Activated naive CD8-positive, alpha-beta T cell treated with anti-CD3 and anti-CD28 coated beads, Interleukin-2, amount 50 U/mL, for 24 hours (primary cell): ENCODE measurements at regions not wholly inside any gene's neighbourhood (a gene's known extent, or its start where the extent isn't known, plus 50 kb on each side); places are given as distances from the start of the nearest gene placed in this dataset.
"Not testable (repeated sequence)": the region's sequence is repeated elsewhere in the genome, so short reads cannot be mapped to it uniquely, and the experiment has no call there.

Experiments used
- ATAC-seq: fragments of 150-1000 bp; cut with Tn5 transposase; one replicate; pipeline ENCODE4 v1.10.0; 2021
- DNase-seq: peaks from one replicate; pipeline ENCODE4 v3.0.0; 2021
- H3K27ac Mint-ChIP-seq: one replicate; pipeline ENCODE4 v1.8.0; 2021; ENCODE audit warnings: mild to moderate bottlenecking, mixed read lengths
- H3K27me3 Mint-ChIP-seq: one replicate; pipeline ENCODE4 v1.8.0; 2021; ENCODE audit warnings: mixed read lengths
- H3K36me3 Mint-ChIP-seq: one replicate; pipeline ENCODE4 v1.8.0; 2021; ENCODE audit warnings: low read depth, mixed read lengths
- H3K4me1 Mint-ChIP-seq: one replicate; pipeline ENCODE4 v1.8.0; 2021; ENCODE audit warnings: mixed read lengths
- H3K4me3 Mint-ChIP-seq: one replicate; pipeline ENCODE4 v1.8.0; 2021; ENCODE audit warnings: mild to moderate bottlenecking, moderate library complexity, mixed read lengths
- H3K9me3 Mint-ChIP-seq: one replicate; pipeline ENCODE4 v1.8.0; 2021; ENCODE audit warnings: mixed read lengths

- Mint-ChIP-seq H3K36me3 (peaks cover 25% of the 10 kb centered on the region), H3K9me3 (peaks cover 50% of the 10 kb centered on the region), H3K4me1 (peaks cover 53% of the 10 kb centered on the region)
- not testable (repeated sequence) for H3K4me3 Mint-ChIP-seq, H3K27me3 Mint-ChIP-seq, DNase-seq, H3K27ac Mint-ChIP-seq, ATAC-seq
Measured at GRCh38 chr3:106531771-106532329, 663.0 kb upstream of the CBLB start.

DNA sequence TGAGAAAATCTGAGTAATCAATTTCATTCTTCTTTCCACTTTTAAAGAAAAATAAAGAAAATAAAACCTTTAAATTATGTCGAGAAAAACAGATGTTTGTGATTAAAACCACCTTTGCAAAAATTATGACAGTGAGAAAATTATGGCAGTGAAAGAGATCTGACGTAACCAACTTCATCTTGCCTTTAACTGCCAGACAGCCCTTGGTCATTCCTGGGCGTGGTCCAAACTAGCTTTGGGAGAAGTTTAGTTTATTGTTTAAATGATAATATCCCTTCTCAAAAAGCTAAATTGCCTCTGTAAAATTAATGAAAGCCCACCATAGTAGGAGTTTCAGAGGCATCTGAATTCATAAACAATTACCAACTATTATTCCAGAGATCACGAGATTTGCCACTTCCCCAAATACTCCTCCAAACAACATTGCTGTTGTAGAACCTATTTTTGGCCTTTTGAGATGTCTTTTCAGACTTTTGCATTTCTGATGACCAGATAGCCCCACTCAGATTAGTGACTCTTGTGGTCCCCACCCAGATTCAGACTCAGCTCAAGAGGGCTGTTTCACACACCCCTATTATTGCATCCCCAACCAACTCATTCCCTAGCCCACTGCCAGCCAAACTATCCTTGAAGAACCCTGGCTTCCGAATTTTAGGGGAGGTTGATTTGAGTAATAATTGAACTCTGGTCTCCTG is 664.4 kb upstream of the CBLB start:
- peak overlapping the region; percentile 69 for H3K27ac Mint-ChIP-seq
- peaks cover 58% of the 10 kb centered on the region for H3K9me3 Mint-ChIP-seq
- H3K36me3 Mint-ChIP-seq = peaks cover 30% of the 10 kb centered on the region
- no peaks in the 10 kb centered on the region for H3K27me3 Mint-ChIP-seq
- no peak for ATAC-seq
- H3K4me3 Mint-ChIP-seq = no peak overlapping the region
- peaks cover 39% of the 10 kb centered on the region for H3K4me1 Mint-ChIP-seq
- DNase-seq = no peak

DNA sequence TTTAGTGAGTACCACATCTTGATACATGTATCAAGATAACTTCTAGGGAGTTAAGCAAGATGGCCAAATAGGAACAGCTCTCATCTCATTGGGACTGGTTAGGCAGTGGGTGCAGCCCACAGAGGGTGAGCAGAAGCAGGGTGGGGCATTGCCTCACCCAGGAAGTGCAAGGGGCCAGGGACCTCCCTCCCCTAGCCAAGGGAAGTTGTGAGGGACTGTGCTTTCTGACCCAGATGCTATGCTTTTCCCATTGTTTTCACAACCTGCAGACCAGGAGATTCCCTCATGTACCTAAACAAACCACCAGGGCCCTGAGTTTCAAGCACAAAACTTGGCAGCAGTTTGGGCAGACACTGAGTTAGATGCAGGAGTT is 665.0 kb upstream of the CBLB start:
- Mint-ChIP-seq H3K9me3 (peaks cover 60% of the 10 kb centered on the region), H3K4me3 (no peak overlapping the region), H3K27me3 (no peaks in the 10 kb centered on the region), H3K27ac (peak overlapping the region; percentile 83), H3K4me1 (peaks cover 36% of the 10 kb centered on the region), H3K36me3 (peaks cover 29% of the 10 kb centered on the region)
- ATAC-seq (no peak), DNase-seq (peak; percentile 10)

- peaks cover 27% of the 10 kb centered on the region for H3K36me3 Mint-ChIP-seq
- no peak overlapping the region for H3K4me3 Mint-ChIP-seq
- H3K9me3 Mint-ChIP-seq = peaks cover 59% of the 10 kb centered on the region
- ATAC-seq = peak; percentile 97
- no peaks in the 10 kb centered on the region for H3K27me3 Mint-ChIP-seq
- peak; percentile 57 for DNase-seq
- peaks cover 31% of the 10 kb centered on the region for H3K4me1 Mint-ChIP-seq
- H3K27ac Mint-ChIP-seq = peak overlapping the region; percentile 83
Measured at GRCh38 chr3:106534206-106534605, 665.4 kb upstream of the CBLB start.

DNA sequence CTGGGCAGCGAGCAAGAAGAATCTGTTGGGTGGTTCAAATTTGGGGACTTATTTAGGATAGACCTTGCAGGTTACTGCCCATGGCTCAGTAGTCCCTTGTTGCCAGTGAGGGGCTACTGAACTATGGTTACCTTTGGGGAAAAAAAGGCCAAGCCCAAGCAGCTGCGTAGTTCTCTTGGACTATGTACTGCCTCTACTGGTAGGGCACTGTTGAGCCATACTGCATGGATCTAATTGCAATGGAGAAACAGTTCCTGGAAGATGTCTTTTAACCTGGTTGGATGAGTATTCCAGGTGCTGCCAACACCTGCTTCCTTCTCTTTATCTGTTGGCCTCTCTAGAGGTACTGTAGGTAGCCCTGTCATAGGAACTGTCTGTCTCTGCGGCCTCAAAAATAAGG is 671.9 kb upstream of the CBLB start:
- no peaks in the 10 kb centered on the region for H3K27me3 Mint-ChIP-seq
- H3K9me3 Mint-ChIP-seq = peaks cover 51% of the 10 kb centered on the region

GRCh38 chr3:106542101-106542769 is 673.4 kb upstream of the CBLB start:
- Mint-ChIP-seq H3K27ac (no peak overlapping the region), H3K27me3 (peaks cover 2% of the 10 kb centered on the region), H3K4me3 (no peak overlapping the region), H3K4me1 (no peaks in the 10 kb centered on the region), H3K36me3 (peaks cover 2% of the 10 kb centered on the region), H3K9me3 (peaks cover 51% of the 10 kb centered on the region)
- ATAC-seq (peak; percentile 43), DNase-seq (no peak)

More for the DNA sequence above, 671.9 kb upstream of the CBLB start:
- Mint-ChIP-seq H3K4me3 (no peak overlapping the region), H3K4me1 (no peaks in the 10 kb centered on the region), H3K36me3 (peaks cover 10% of the 10 kb centered on the region), H3K27ac (no peak overlapping the region)
- DNase-seq = no peak
- ATAC-seq = no peak

DNA sequence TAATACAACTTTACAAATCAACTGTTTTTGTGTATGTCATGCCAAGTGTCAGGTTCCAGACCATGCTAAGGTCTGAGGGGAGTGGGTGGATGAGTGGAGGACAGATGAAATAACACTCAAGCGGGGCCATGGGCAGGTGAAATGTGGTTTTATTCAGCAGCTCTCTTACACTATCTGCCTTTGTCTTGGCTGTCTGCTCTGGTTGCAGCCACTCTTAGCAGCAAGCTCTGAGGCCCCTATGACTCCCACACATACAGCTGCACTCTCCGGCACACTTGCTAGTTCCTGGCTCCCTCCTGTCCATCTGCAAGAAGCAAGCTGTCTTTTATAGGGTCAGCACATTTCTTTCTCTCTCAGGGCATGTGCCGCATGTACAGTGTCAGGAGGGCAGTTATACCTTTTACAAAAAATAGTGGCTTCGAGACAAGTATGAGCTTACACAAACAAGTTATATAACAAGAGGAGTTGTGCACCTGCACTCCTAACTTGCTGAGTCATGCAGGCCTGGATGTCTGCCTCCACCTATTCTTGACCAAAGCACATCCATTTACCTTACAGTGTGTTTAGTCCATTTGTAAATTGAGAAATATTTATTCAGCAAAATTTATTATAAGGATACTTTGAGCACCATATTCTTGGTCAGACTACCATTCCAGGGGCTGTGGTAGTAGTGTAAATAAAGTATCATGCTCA is 683.7 kb upstream of the CBLB start:
- ATAC-seq (no peak), DNase-seq (no peak)
- Mint-ChIP-seq H3K9me3 (peaks cover 14% of the 10 kb centered on the region), H3K27me3 (peaks cover 2% of the 10 kb centered on the region), H3K4me3 (no peak overlapping the region), H3K4me1 (no peaks in the 10 kb centered on the region), H3K36me3 (no peaks in the 10 kb centered on the region), H3K27ac (no peak overlapping the region)

- no peak overlapping the region for H3K4me3 Mint-ChIP-seq
- DNase-seq = no peak
- no peaks in the 10 kb centered on the region for H3K27me3 Mint-ChIP-seq
- H3K9me3 Mint-ChIP-seq = peaks cover 3% of the 10 kb centered on the region
- peaks cover 5% of the 10 kb centered on the region for H3K4me1 Mint-ChIP-seq
- no peaks in the 10 kb centered on the region for H3K36me3 Mint-ChIP-seq
- peak; percentile 46 for ATAC-seq
- no peak overlapping the region for H3K27ac Mint-ChIP-seq
Measured at GRCh38 chr3:106560451-106560966, 691.7 kb upstream of the CBLB start.

- peak; percentile 12 for DNase-seq
Measured at GRCh38 chr3:106566277-106566676, 697.5 kb upstream of the CBLB start.

DNA sequence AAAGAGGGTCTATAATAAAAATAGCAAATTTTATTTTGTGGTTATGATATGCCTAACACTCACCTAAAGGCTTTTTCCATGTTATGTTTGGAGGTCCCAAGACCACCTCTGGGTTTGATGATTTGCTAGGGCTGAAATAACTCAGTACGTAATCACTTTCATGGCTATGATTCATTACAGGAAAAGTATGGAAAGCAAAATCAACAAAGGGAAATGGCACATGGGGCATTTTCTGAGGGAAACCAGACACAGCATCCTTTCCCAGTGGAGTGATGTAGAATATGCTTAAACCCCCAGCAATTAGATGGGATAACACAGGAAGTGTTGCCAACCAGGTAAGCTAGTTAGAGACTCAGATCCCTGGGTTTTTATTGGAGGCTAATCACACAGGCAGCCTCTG is 701.6 kb upstream of the CBLB start:
- Mint-ChIP-seq H3K27me3 (no peaks in the 10 kb centered on the region), H3K9me3 (no peaks in the 10 kb centered on the region), H3K36me3 (no peaks in the 10 kb centered on the region), H3K4me3 (no peak overlapping the region), H3K27ac (no peak overlapping the region), H3K4me1 (peaks cover 14% of the 10 kb centered on the region)
- no peak for DNase-seq
- no peak for ATAC-seq

More at GRCh38 chr3:106566277-106566676, 697.5 kb upstream of the CBLB start:
- Mint-ChIP-seq H3K9me3 (no peaks in the 10 kb centered on the region), H3K4me1 (peaks cover 9% of the 10 kb centered on the region), H3K4me3 (no peak overlapping the region), H3K27me3 (no peaks in the 10 kb centered on the region), H3K27ac (no peak overlapping the region), H3K36me3 (no peaks in the 10 kb centered on the region)
- ATAC-seq = peak; percentile 86

DNA sequence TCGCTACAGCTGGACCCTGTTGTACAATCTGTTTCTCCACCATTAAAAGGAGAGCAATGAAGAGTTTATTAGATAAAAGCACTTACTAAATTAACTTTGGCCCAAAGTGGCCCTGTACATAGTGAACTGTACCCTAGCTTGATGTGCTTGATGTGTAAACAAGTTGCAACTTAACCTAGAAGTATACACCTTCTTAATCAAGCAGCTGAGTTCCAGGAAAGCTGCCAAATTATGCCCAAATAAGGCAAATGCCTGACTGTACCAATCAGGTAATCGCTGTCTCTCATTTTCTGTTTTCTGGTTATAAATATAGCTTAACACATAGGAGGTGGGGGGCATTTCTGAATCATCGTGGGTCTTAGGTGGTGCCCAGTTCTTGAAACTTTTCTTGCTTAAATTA is 704.8 kb upstream of the CBLB start:
- Mint-ChIP-seq H3K27ac (no peak overlapping the region), H3K36me3 (no peaks in the 10 kb centered on the region), H3K4me1 (peaks cover 6% of the 10 kb centered on the region), H3K9me3 (no peaks in the 10 kb centered on the region), H3K27me3 (no peaks in the 10 kb centered on the region), H3K4me3 (no peak overlapping the region)
- DNase-seq (no peak), ATAC-seq (no peak)

DNA sequence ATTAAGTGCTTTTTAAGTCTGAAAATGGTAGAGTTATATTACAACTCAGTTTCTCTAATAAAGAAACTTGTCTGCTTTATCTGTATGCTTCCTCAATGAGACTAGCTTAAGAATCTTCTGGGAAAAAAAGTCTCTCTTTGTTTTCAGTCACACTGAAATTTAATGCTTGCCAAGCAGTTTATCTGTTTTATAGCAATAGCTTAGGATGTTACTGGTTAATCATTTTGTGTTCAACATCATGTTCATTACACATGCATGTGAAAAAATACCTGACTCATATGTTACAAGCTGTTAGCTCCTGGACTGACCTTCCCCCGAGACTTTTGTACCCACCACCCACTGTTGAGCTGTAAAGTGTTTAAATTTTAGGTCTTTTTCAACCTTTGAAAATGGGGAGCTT is 706.2 kb upstream of the CBLB start:
- H3K4me3 Mint-ChIP-seq = no peak overlapping the region
- H3K4me1 Mint-ChIP-seq = peaks cover 6% of the 10 kb centered on the region
- no peak overlapping the region for H3K27ac Mint-ChIP-seq
- ATAC-seq = no peak
- H3K9me3 Mint-ChIP-seq = no peaks in the 10 kb centered on the region
- DNase-seq = no peak
- H3K27me3 Mint-ChIP-seq = no peaks in the 10 kb centered on the region
- H3K36me3 Mint-ChIP-seq = no peaks in the 10 kb centered on the region

- H3K27me3 Mint-ChIP-seq = no peaks in the 10 kb centered on the region
- H3K4me1 Mint-ChIP-seq = peaks cover 6% of the 10 kb centered on the region
Measured at GRCh38 chr3:106577241-106577640, 708.4 kb upstream of the CBLB start.

GRCh38 chr3:106578911-106579310 is 710.1 kb upstream of the CBLB start:
- Mint-ChIP-seq H3K4me3 (no peak overlapping the region), H3K27ac (no peak overlapping the region), H3K36me3 (no peaks in the 10 kb centered on the region), H3K4me1 (peaks cover 6% of the 10 kb centered on the region), H3K9me3 (no peaks in the 10 kb centered on the region), H3K27me3 (no peaks in the 10 kb centered on the region)
- DNase-seq = no peak
- ATAC-seq = no peak

More at GRCh38 chr3:106577241-106577640, 708.4 kb upstream of the CBLB start:
- ATAC-seq (no peak), DNase-seq (no peak)
- Mint-ChIP-seq H3K9me3 (no peaks in the 10 kb centered on the region), H3K36me3 (no peaks in the 10 kb centered on the region), H3K27ac (no peak overlapping the region), H3K4me3 (no peak overlapping the region)
